ENCODE measurements at regions not wholly inside any gene's neighbourhood (a gene's known extent, or its start where the extent isn't known, plus 50 kb on each side); places are given as distances from the start of the nearest gene placed in this dataset.

GRCh38 chr2:128428415-128428814, 109.7 kb upstream of the HS6ST1 start:
- no TSS peak for BruUV-seq (replicated peaks)
- ChIA-PET CTCF (no interaction called here), POLR2A (ENCODE audit: unreplicated experiment) (no interaction called here)
- H3F3A ChIP-seq (ENCODE audit: insufficient read depth, low read depth): peaks cover 26% of the 10 kb centered on the region; the same call in 1 of the 2 replicates
- no peak overlapping the region for H3K4me3 ChIP-seq
- DNase-seq: no peak
- peaks cover 40% of the 10 kb centered on the region for H3K4me1 ChIP-seq (replicated peaks; ENCODE audit: insufficient read depth)
- 0 out of 2 replicates have a peak, but pooled peaks cover 5% of the 10 kb centered on the region for H3K36me3 ChIP-seq (ENCODE audit: low read depth)
- H3K27me3 ChIP-seq (ENCODE audit: insufficient read depth, low read depth): no peaks in the 10 kb centered on the region
- H3K27ac ChIP-seq: no peak overlapping the region
- intact Hi-C loops (cut with micrococcal nuclease; ENCODE audit: unreplicated experiment): loop anchor here (5.0 kb wide), 2 partner anchors 94 to 106 kb away; no protein-coding TSS in a partner anchor
- no peaks in the 10 kb centered on the region for H3K79me2 ChIP-seq (ENCODE audit: low read depth)
- no peak overlapping the region for H2AFZ ChIP-seq
- no peaks in the 10 kb centered on the region for H4K20me1 ChIP-seq (ENCODE audit: insufficient read depth)
- TF ChIP-seq EZH2 (IDR thresholded peaks at IDR 0.05; ENCODE audit: low read depth) (no peak), CTCF (conservative IDR thresholded peaks at IDR 0.05) (no peak)
- H3K4me2 ChIP-seq: no peak overlapping the region
- peaks cover 18% of the 10 kb centered on the region for H3K9me3 ChIP-seq (ENCODE audit: insufficient read depth, low read depth)
- H3K9me2 ChIP-seq (ENCODE audit: insufficient read depth): no peaks in the 10 kb centered on the region

GRCh38 chr2:128432423-128432822, 113.8 kb upstream of the HS6ST1 start:
- Histone ChIP-seq H3K9me2 (ENCODE audit: insufficient read depth) (no peaks in the 10 kb centered on the region), H3K36me3 (ENCODE audit: low read depth) (0 out of 2 replicates have a peak, but pooled peaks cover 5% of the 10 kb centered on the region), H4K20me1 (ENCODE audit: insufficient read depth) (no peaks in the 10 kb centered on the region), H3K4me1 (replicated peaks; ENCODE audit: insufficient read depth) (no peaks in the 10 kb centered on the region), H3F3A (ENCODE audit: insufficient read depth, low read depth) (no peaks in the 10 kb centered on the region), H3K4me2 (no peak overlapping the region), H3K27me3 (ENCODE audit: insufficient read depth, low read depth) (no peaks in the 10 kb centered on the region), H2AFZ (no peak overlapping the region), H3K27ac (no peak overlapping the region), H3K79me2 (ENCODE audit: low read depth) (no peaks in the 10 kb centered on the region), H3K4me3 (no peak overlapping the region), H3K9me3 (ENCODE audit: insufficient read depth, low read depth) (peaks cover 18% of the 10 kb centered on the region)
- ChIA-PET CTCF (no interaction called here), POLR2A (ENCODE audit: unreplicated experiment) (no interaction called here)
- no TSS peak for BruUV-seq (replicated peaks)
- DNase-seq: no peak
- intact Hi-C loops (cut with micrococcal nuclease; ENCODE audit: unreplicated experiment): no loop called here
- no peak for TF ChIP-seq CTCF (conservative IDR thresholded peaks at IDR 0.05)
- TF ChIP-seq EZH2 (IDR thresholded peaks at IDR 0.05; ENCODE audit: low read depth): no peak

- H3K79me2 ChIP-seq (ENCODE audit: low read depth): no peaks in the 10 kb centered on the region
- H4K20me1 ChIP-seq (ENCODE audit: insufficient read depth): no peaks in the 10 kb centered on the region
- no peak for TF ChIP-seq CTCF (conservative IDR thresholded peaks at IDR 0.05)
- no TSS peak for BruUV-seq (replicated peaks)
- no peaks in the 10 kb centered on the region for H3K27me3 ChIP-seq (ENCODE audit: insufficient read depth, low read depth)
- H3K36me3 ChIP-seq (ENCODE audit: low read depth): 0 out of 2 replicates have a peak, but pooled peaks cover 4% of the 10 kb centered on the region
- H2AFZ ChIP-seq: no peak overlapping the region
- H3K4me1 ChIP-seq (replicated peaks; ENCODE audit: insufficient read depth): no peaks in the 10 kb centered on the region
- no peaks in the 10 kb centered on the region for H3F3A ChIP-seq (ENCODE audit: insufficient read depth, low read depth)
- ChIA-PET CTCF (no interaction called here), POLR2A (ENCODE audit: unreplicated experiment) (no interaction called here)
- no peak overlapping the region for H3K4me2 ChIP-seq
- no peaks in the 10 kb centered on the region for H3K9me2 ChIP-seq (ENCODE audit: insufficient read depth)
- no peak overlapping the region for H3K27ac ChIP-seq
- no peak for DNase-seq
- intact Hi-C loops (cut with micrococcal nuclease; ENCODE audit: unreplicated experiment): no loop called here
- H3K4me3 ChIP-seq: no peak overlapping the region
- H3K9me3 ChIP-seq (ENCODE audit: insufficient read depth, low read depth): peaks cover 11% of the 10 kb centered on the region
These were observed 115.4 kb upstream of the HS6ST1 start for GRCh38 chr2:128433911-128434550.
